Activated T-helper 9 cell treated with anti-CD3 and anti-CD28 coated beads, Interleukin-2, amount 50 U/mL, for 16 hours (primary cell): ENCODE measurements at regions not wholly inside any gene's neighbourhood (a gene's known extent, or its start where the extent isn't known, plus 50 kb on each side); places are given as distances from the start of the nearest gene placed in this dataset.

Experiments used
- DNase-seq: peaks from one replicate; pipeline ENCODE4 v3.0.0-alpha.2; 2020; ENCODE audit warnings: low read depth

GRCh38 chr1:185578293-185578692, 155.9 kb upstream of the HMCN1 start:
- no peak for DNase-seq

DNA sequence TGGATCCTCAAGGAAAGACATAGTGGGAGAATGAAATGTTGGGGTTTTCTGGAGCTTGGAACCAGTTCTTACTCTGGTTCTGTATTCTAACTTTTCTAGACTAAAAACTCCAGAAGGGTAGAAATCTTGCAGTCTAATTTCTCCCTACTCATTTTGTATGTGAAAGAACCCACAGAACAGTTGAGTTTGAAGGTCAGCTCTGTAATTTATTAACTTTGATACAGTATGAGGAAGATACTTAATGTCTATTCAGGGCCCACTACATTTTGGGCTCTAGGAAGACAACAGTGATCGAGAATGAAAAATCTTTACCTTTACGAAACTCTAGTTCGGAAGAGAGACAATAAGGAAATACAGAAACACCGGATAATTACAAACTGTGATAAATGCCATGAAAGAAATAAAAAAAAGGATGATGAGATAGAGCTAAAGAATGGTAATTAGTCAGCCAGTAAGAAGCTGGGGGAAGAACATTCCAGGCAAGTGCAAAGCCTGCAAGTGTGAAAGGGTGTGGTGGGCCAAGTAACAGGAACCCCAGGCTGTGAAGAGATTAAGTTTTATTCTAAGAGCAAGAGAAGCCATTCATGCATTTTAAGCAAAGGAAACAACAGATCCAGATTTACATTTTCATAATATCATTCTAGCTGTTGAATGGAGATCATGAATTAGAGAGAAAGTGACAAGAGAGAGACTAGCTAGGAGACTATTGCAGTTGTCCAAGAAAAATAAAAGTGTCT, 159.9 kb upstream of the HMCN1 start:
- DNase-seq = no peak

DNA sequence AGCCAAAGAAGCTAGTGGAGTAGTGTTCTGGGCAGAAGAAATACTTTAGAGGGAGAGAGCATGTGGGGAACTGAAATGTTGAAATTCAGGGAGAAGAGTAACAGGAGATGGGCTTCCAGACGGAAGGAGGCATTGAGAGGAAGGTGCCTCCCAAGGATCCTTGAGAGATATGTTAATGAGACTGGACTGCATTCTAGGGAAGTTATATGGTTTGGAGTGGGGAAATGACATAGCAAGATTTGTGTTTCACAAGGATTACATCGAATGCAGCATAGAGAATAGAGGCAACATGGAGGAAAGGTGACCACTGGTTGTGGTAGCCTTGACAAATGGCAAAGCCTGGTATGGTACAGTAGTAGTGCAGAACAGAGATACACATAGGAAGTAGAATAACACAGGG, 160.5 kb upstream of the HMCN1 start:
- no peak for DNase-seq

DNA sequence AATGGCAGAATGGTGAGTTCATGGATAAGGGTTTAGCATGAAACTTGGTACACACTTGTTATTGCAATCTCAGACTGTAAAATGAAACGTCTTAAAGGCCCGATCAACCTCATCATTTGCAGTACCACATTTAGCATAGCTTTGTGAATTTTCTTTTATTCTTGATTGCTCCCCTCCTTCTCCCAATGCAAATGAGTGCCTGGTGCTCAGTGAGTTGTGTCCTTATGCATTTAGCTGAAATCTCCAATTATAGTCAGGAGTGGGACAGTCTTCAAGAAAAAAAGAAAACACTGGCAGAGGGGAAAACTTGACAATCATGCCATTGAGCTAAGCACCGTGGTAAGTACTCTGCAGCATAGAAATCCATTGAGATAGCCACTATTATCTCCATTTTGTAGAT, 161.0 kb upstream of the HMCN1 start:
- no peak for DNase-seq

- no peak for DNase-seq
Measured at GRCh38 chr1:185570962-185571361, 163.2 kb upstream of the HMCN1 start.

- DNase-seq = no peak
Measured at GRCh38 chr1:185568155-185569123, 165.8 kb upstream of the HMCN1 start.

- DNase-seq = no peak
Measured at GRCh38 chr1:185567440-185567839, 166.8 kb upstream of the HMCN1 start.

DNA sequence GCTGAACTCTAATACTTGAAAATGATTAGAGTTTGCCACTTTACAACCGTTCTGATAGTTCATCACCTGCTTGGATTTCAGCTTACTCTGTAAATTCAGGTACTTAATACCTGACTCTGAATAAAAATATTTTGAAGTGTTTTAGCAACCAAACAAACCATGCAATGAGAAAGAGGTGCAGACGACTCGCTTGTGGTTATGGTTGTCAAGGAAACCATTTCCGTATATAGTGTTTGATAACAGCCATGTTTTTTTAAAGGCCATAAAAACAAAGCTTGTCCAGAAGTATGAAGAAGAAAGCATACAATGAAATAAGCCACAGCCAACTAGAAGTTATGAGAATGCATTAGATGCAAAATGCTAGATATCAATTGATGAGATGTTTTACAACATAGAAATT, 167.2 kb upstream of the HMCN1 start:
- no peak for DNase-seq

DNA sequence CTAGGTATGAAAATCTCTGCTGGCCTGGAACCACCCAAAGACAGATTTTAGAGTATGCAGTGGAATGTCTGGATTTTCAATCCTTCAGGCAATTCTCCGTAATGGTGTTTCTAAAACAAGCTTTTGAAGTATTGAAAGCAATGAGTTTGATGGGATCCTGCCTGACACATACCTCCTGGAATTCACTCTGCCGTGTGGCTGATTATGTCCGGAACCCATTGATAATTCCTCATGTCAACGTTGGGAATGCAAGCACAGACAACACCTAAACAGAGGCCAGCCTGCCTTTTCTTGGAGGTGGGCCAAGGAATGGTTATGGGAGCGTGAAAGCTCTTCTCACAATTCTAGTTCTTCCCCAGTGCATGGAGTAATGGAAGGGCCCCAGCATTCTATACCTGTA, 168.9 kb upstream of the HMCN1 start:
- no peak for DNase-seq

- no peak for DNase-seq
Measured at GRCh38 chr1:185564816-185565215, 169.4 kb upstream of the HMCN1 start.

GRCh38 chr1:185562461-185563359, 171.5 kb upstream of the HMCN1 start:
- no peak for DNase-seq

- DNase-seq = no peak
Measured at GRCh38 chr1:185561629-185562028, 172.6 kb upstream of the HMCN1 start.

DNA sequence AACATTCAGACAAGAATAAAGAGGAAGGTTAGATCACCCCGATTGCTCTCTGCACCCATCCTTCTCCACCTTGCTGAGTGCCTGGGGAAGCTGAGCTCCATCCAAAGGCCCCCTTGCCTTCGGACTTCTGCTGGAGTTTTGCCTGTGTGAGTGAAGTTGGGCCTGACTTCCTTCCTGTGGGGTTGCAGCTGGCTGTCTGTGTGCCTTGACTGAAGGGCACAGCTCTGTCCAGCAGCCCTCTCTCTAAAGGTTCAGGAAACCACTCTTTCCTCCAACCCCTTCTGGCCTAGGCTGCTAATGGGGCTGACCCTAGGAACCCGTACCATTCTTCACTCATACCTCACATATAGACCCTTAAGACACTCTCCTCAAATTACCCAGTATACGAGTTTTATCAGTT, 173.4 kb upstream of the HMCN1 start:
- no peak for DNase-seq

- no peak for DNase-seq
Measured at GRCh38 chr1:185559684-185560331, 174.4 kb upstream of the HMCN1 start.

- no peak for DNase-seq
Measured at GRCh38 chr1:185559151-185559550, 175.0 kb upstream of the HMCN1 start.

GRCh38 chr1:185556561-185556960, 177.6 kb upstream of the HMCN1 start:
- DNase-seq = no peak

DNA sequence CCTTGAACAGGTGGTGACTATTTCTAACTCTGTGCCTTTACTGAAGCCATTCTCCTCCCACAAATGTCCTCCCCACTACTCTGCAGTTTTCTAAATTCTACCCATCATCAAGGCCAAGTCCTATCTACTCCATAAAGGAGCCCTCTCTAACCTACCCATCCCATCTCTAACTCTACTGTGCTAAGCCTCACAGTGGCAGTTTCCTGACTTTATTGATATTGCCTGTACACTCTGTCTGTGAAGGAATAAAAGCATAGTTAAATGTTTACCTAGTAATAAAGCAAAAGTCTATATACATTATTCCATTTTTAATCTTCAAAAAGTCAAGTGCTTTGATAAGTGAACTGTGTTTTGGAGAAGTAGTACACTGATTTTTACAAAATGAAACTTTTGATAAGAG, 178.4 kb upstream of the HMCN1 start:
- DNase-seq = no peak

DNA sequence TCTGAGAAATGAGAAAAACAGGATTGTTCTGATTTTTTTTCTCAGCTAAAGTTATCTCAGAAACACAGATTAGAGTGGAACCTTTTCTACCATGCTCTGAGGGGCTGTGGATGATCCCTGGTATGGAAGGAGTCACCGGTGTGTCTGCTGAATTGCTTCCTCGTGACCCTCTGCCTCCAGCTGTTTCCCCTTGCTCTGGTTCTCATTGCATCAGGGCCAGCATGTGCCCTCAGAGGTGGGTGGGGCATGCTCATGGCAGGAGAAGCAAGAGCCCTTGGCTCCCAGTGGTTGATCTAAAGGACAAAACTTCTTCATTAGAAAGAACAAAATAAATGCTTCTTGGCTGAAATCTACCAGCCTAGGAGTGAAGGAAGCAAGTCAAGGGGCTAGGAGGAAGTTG, 183.2 kb upstream of the HMCN1 start:
- DNase-seq = no peak

DNA sequence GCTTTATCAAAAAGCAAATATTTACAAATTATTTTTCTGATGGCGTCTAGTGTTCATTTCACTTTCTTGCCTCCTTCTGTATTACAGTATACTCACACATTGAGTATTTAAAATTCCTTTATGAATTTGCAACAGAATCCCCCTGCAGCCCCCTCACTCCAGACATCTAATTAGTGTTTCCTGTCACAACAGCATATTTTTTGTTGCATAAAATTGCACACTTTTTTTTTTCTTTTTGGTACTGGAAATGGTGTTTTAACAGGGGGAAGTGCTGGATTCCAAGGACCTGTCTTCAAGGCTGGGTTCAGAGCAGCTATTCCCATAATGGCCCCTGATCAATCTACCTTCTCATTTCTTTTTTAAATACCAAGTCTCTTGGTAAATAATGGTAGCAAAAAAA, 184.3 kb upstream of the HMCN1 start:
- DNase-seq = no peak

DNA sequence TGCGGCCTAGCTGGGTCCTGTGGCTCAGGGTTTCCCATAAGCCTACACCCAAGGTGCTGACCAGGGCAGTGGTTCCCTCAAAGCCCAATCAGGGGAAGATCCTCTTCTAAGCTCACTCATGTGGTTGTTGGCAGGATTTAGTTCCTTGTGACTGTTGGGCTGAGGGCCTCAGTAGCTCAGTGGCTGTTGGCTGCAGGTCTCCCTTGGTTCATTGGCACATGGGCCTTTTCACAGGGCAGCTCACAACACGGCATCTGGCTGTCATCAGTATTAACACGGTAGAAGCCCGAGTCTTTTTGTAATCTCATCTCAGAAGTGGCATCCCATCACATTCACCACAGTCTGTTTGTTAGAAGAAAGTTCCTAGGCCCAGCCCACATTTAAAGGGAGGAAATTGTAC, 188.2 kb upstream of the HMCN1 start:
- DNase-seq = no peak

GRCh38 chr1:185541871-185542301, 192.3 kb upstream of the HMCN1 start:
- DNase-seq = no peak

- DNase-seq = no peak
Measured at GRCh38 chr1:185540295-185540694, 193.9 kb upstream of the HMCN1 start.
